Astrocyte (in vitro differentiated cells and primary cell): ENCODE measurements at regions not wholly inside any gene's neighbourhood (a gene's known extent, or its start where the extent isn't known, plus 50 kb on each side); places are given as distances from the start of the nearest gene placed in this dataset.

Experiments
- DNase-seq: peaks from one replicate; pipeline ENCODE4 v3.0.0-alpha.2; 2010; ENCODE audit warnings: low read depth
- FAIRE-seq: peaks from 2 replicates; lab custom pipeline; 2011; peaks lifted over from hg19 to GRCh38; lab: Jason Lieb, UNC
- H2AFZ ChIP-seq: 2 replicates; pipeline ENCODE4 v1.6.0; 2012; ENCODE audit warnings: low read depth, low read length, inconsistent platforms
- H3K27ac ChIP-seq: 2 replicates; pipeline ENCODE4 v1.5.1; 2011; ENCODE audit warnings: low read depth, low read length, inconsistent platforms
- H3K27me3 ChIP-seq: 2 replicates; pipeline ENCODE4 v1.6.0; 2011; ENCODE audit warnings: low read length, inconsistent platforms; ENCODE audit not compliant: insufficient read depth
- H3K36me3 ChIP-seq: 2 replicates; pipeline ENCODE4 v1.5.1; 2011; ENCODE audit warnings: low read length, inconsistent platforms; ENCODE audit not compliant: insufficient read depth
- H3K4me1 ChIP-seq: 2 replicates; pipeline ENCODE4 v1.5.1; 2011; ENCODE audit warnings: low read length, inconsistent platforms; ENCODE audit not compliant: insufficient read depth
- H3K4me2 ChIP-seq: 2 replicates; pipeline ENCODE4 v1.6.0; 2012; ENCODE audit warnings: low read length, inconsistent platforms
- H3K4me3 ChIP-seq: 2 replicates; pipeline ENCODE4 v1.5.1; 2011; ENCODE audit warnings: low read depth, mild to moderate bottlenecking, low read length, inconsistent platforms; ENCODE audit not compliant: insufficient read depth
- H3K79me2 ChIP-seq: 2 replicates; pipeline ENCODE4 v1.6.0; 2012; ENCODE audit warnings: mild to moderate bottlenecking, low read length, inconsistent platforms; ENCODE audit not compliant: insufficient read depth
- H3K9ac ChIP-seq: 2 replicates; pipeline ENCODE4 v1.6.0; 2012; ENCODE audit warnings: mild to moderate bottlenecking, low read length, inconsistent platforms
- H3K9me3 ChIP-seq: 2 replicates; pipeline ENCODE4 v1.5.1; 2012; ENCODE audit warnings: low read depth, mild to moderate bottlenecking, low read length, inconsistent platforms; ENCODE audit not compliant: insufficient read depth
- H4K20me1 ChIP-seq: 2 replicates; pipeline ENCODE4 v1.6.0; 2012; ENCODE audit warnings: low read length, inconsistent platforms; ENCODE audit not compliant: insufficient read depth
- H3K27ac Mint-ChIP-seq: one replicate; pipeline ENCODE4 v1.8.0; 2021; ENCODE audit warnings: mild to moderate bottlenecking, mixed read lengths; ENCODE audit not compliant: unreplicated experiment
- H3K27me3 Mint-ChIP-seq: one replicate; pipeline ENCODE4 v1.8.0; 2021; ENCODE audit warnings: low read depth, mixed read lengths; ENCODE audit not compliant: unreplicated experiment
- H3K36me3 Mint-ChIP-seq: one replicate; pipeline ENCODE4 v1.8.0; 2021; ENCODE audit warnings: low read depth, mixed read lengths; ENCODE audit not compliant: unreplicated experiment
- H3K4me1 Mint-ChIP-seq: one replicate; pipeline ENCODE4 v1.8.0; 2021; ENCODE audit warnings: low read depth, mixed read lengths; ENCODE audit not compliant: unreplicated experiment
- H3K4me3 Mint-ChIP-seq: one replicate; pipeline ENCODE4 v1.8.0; 2021; ENCODE audit warnings: mild to moderate bottlenecking, moderate library complexity, mixed read lengths; ENCODE audit not compliant: unreplicated experiment
- H3K9me3 Mint-ChIP-seq: one replicate; pipeline ENCODE4 v1.8.0; 2021; ENCODE audit warnings: mild to moderate bottlenecking, mixed read lengths; ENCODE audit not compliant: unreplicated experiment
- CTCF ChIP-seq: IDR thresholded peaks from 2 replicates; pipeline ENCODE4 v1.5.1; 2011; ENCODE audit warnings: low read depth, mild to moderate bottlenecking, inconsistent platforms, low read length, moderate library complexity; ENCODE audit not compliant: insufficient read depth
- EZH2 ChIP-seq: IDR thresholded peaks from 2 replicates; pipeline ENCODE4 v1.6.1; 2012; ENCODE audit warnings: mild to moderate bottlenecking, low read length, inconsistent platforms; ENCODE audit not compliant: insufficient read depth

- Mint-ChIP-seq H3K27me3 (no peaks in the 10 kb centered on the region), H3K36me3 (no peaks in the 10 kb centered on the region), H3K27ac (no peak overlapping the region), H3K4me1 (no peaks in the 10 kb centered on the region), H3K4me3 (no peak overlapping the region), H3K9me3 (peaks cover 2% of the 10 kb centered on the region)
- DNase-seq (no peak), FAIRE-seq (no peak)
- Histone ChIP-seq H4K20me1 (no peaks in the 10 kb centered on the region), H3K9ac (no peak overlapping the region), H2AFZ (no peak overlapping the region), H3K27ac (no peak overlapping the region), H3K36me3 (no peaks in the 10 kb centered on the region), H3K4me3 (no peak overlapping the region), H3K9me3 (no peaks in the 10 kb centered on the region), H3K27me3 (no peaks in the 10 kb centered on the region), H3K79me2 (no peaks in the 10 kb centered on the region), H3K4me2 (no peak overlapping the region), H3K4me1 (no peaks in the 10 kb centered on the region)
- no peak for TF ChIP-seq EZH2
- TF ChIP-seq CTCF: no peak
Observed at GRCh38 chr10:20521186-20521585, 375.9 kb downstream of the NEBL start.

GRCh38 chr10:20515654-20516053, 381.5 kb downstream of the NEBL start:
- Histone ChIP-seq H4K20me1 (no peaks in the 10 kb centered on the region), H3K36me3 (no peaks in the 10 kb centered on the region), H2AFZ (no peak overlapping the region), H3K4me2 (no peak overlapping the region), H3K27me3 (no peaks in the 10 kb centered on the region), H3K4me1 (no peaks in the 10 kb centered on the region), H3K9me3 (no peaks in the 10 kb centered on the region), H3K27ac (no peak overlapping the region), H3K9ac (no peak overlapping the region), H3K4me3 (no peak overlapping the region), H3K79me2 (no peaks in the 10 kb centered on the region)
- H3K4me1 Mint-ChIP-seq: no peaks in the 10 kb centered on the region
- no peak overlapping the region for H3K27ac Mint-ChIP-seq
- no peaks in the 10 kb centered on the region for H3K27me3 Mint-ChIP-seq
- TF ChIP-seq EZH2: no peak
- no peak for TF ChIP-seq CTCF
- DNase-seq (no peak), FAIRE-seq (no peak)
- H3K9me3 Mint-ChIP-seq: no peaks in the 10 kb centered on the region
- no peaks in the 10 kb centered on the region for H3K36me3 Mint-ChIP-seq
- H3K4me3 Mint-ChIP-seq: no peak overlapping the region

GRCh38 chr10:20512631-20513030, 384.5 kb downstream of the NEBL start:
- H3K27me3 ChIP-seq: no peaks in the 10 kb centered on the region
- Mint-ChIP-seq H3K27me3 (no peaks in the 10 kb centered on the region), H3K4me3 (no peak overlapping the region), H3K9me3 (no peaks in the 10 kb centered on the region), H3K4me1 (no peaks in the 10 kb centered on the region), H3K36me3 (no peaks in the 10 kb centered on the region), H3K27ac (no peak overlapping the region)
- H3K4me1 ChIP-seq: no peaks in the 10 kb centered on the region
- H3K27ac ChIP-seq: no peak overlapping the region
- no peak overlapping the region for H3K4me3 ChIP-seq
- no peak overlapping the region for H2AFZ ChIP-seq
- no peak overlapping the region for H3K4me2 ChIP-seq
- no peaks in the 10 kb centered on the region for H4K20me1 ChIP-seq
- H3K79me2 ChIP-seq: no peaks in the 10 kb centered on the region
- TF ChIP-seq EZH2 (no peak), CTCF (no peak)
- H3K36me3 ChIP-seq: no peaks in the 10 kb centered on the region
- DNase-seq (no peak), FAIRE-seq (no peak)
- H3K9me3 ChIP-seq: no peaks in the 10 kb centered on the region
- no peak overlapping the region for H3K9ac ChIP-seq
